DMS153 treated with DMSO at 0.1 percent for 48 hours (cell line): ENCODE measurements at regions not wholly inside any gene's neighbourhood (a gene's known extent, or its start where the extent isn't known, plus 50 kb on each side); places are given as distances from the start of the nearest gene placed in this dataset.
"Not testable (repeated sequence)": the region's sequence is repeated elsewhere in the genome, so short reads cannot be mapped to it uniquely, and the experiment has no call there.

Experiments
- DNase-seq: peaks from one replicate; lab custom pipeline; 2025; ENCODE audit not compliant: unreplicated experiment; lab: John Stamatoyannopoulos, UW

DNA sequence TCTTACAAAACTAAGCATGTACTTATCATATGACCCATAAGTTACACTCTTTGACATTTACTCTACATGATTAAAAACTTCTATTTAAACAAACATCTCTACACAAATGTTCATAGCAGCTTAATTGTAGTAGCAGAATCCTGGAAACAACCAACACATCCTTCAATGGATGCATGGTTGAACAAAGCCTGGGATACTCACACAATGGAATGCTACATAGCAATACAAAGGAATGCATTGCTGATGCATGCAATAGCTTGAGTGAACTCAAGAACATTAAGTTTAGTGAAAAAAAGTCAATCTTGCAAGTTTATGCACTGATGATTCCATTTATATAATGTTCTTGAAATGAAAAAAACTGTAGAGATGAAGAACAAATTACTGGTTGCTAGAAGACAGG is 686.9 kb downstream of the LRRIQ3 start:
- DNase-seq, result no peak

- DNase-seq, result no peak
These were observed 697.8 kb downstream of the LRRIQ3 start for GRCh38 chr1:73500154-73500553.

- DNase-seq, result no peak
These were observed 698.3 kb downstream of the LRRIQ3 start for GRCh38 chr1:73499671-73500070.

GRCh38 chr1:73491621-73492020 is 706.4 kb downstream of the LRRIQ3 start:
- DNase-seq, result no peak

GRCh38 chr1:73475316-73475870 is 722.6 kb downstream of the LRRIQ3 start:
- peak; percentile 9 for DNase-seq

DNA sequence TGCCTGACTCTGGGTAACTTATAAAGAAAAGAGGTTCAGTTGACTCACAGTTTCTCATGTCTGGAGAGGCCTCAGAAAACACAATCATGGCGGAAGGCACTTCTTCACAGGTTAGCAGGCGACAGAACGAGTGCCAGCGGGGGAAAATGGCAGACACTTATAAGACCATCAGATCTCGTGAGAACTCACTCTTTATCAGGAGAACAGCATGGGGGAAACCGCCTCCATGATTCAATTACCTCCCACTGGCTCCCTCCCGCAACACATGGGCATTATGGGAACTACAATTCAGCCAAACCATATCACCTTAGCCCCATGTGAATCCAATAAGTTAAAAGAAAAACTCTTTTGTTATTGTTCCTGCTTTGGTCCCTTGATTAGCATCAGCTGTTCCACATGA is 725.2 kb downstream of the LRRIQ3 start:
- DNase-seq, result no peak

- no peak for DNase-seq
These were observed 730.2 kb downstream of the LRRIQ3 start for GRCh38 chr1:73467731-73468130.

DNA sequence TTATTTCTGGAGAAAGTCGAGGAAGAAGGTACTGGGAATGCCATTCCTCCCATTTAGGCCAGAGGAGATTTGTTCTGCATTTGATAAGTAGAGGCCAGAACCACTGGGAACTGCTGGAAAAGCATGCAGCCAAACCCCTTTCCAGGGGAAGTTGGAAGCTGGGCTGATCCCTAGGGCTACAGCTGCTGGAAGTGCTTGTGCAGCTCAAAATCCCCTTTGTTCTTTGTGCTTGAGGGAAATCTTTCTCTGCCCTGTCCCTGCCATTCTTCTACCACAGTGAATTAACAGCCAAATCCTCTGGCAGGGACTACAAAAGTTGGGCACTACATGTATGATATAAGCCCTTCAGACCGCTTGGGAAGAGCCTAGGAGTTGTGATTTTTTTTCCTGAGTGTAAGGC is 734.1 kb downstream of the LRRIQ3 start:
- DNase-seq, result no peak

DNA sequence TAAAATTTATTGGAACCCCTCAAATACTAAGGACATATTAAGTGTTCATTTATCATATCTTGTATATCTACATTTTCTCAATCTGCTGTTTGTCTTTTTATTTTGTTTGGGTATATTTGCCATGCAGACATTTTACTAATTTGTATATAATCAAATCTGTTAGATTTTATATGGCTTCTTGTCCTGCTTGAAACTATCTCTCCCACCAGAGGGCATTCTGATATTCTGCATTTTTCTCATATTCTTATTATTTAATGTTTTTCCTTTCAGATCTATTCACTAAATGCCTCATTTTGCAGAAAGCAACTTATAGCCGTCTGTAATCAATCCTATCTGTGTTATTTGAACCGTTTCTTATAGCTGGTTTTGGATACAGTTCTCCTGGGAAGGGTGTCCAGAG is 745.5 kb downstream of the LRRIQ3 start:
- no peak for DNase-seq

- DNase-seq, result not testable (repeated sequence)
These were observed 747.3 kb downstream of the LRRIQ3 start for GRCh38 chr1:73450668-73451067.

GRCh38 chr1:73411479-73411878 is 786.5 kb downstream of the LRRIQ3 start:
- no peak for DNase-seq

GRCh38 chr1:73401666-73402065 is 796.3 kb downstream of the LRRIQ3 start:
- DNase-seq, result no peak

- DNase-seq, result no peak
These were observed 815.0 kb downstream of the LRRIQ3 start for GRCh38 chr1:73382966-73383365.

DNA sequence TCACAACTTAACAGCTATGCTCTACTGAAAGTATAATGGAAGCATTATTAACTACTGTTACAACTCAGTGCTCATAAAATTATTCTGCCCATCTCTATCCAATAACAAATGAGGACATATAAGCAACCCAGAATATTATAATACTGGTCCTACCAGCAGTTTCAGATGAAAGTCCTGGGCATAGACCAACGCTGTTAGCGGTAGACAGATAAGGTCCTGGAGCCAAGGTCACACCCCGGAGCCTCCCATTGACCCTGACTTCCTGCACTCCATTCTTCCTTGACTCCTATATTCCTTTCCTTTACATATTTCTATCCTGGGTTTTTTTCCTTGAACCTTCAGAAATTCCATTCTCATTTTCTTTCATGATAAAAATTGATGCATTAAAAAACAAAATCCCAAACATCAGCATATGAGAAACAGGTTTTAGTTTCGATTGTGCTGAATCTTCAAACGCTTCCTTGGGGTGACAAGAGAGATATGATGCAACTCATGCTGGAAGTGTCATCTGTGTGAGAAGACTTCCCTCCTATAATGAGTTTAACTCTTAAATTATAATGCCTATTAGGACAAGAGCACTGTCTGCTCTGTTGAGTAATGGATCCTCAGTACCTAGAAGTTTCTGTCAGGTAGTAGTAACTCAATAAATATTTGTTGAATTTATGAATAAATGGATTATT is 831.1 kb downstream of the LRRIQ3 start:
- DNase-seq, result no peak

DNA sequence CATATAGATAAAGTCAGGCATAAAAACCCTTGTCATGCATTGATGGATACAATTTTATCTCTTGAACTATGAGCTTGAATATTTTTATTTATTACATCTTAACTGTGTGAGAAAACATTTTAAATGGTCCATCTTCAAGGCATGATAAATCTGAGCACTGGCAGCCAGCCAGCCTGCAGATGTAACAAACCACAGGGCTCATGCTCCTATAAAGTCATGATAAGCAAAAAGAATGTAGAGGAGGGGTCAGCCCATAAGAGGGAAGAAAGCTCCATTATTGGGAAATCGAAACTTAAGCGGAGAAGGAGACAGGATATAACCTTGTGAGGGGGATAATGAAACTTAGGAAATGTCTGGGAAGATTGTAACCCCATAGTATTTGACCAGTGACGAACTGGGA is 839.0 kb downstream of the LRRIQ3 start:
- no peak for DNase-seq

- DNase-seq, result no peak
These were observed 841.5 kb downstream of the LRRIQ3 start for GRCh38 chr1:73356485-73356884.

- no peak for DNase-seq
These were observed 854.0 kb downstream of the LRRIQ3 start for GRCh38 chr1:73343947-73344346.

GRCh38 chr1:73333847-73334503 is 864.0 kb downstream of the LRRIQ3 start:
- no peak for DNase-seq

- no peak for DNase-seq
These were observed 866.2 kb downstream of the LRRIQ3 start for GRCh38 chr1:73331726-73332125.

DNA sequence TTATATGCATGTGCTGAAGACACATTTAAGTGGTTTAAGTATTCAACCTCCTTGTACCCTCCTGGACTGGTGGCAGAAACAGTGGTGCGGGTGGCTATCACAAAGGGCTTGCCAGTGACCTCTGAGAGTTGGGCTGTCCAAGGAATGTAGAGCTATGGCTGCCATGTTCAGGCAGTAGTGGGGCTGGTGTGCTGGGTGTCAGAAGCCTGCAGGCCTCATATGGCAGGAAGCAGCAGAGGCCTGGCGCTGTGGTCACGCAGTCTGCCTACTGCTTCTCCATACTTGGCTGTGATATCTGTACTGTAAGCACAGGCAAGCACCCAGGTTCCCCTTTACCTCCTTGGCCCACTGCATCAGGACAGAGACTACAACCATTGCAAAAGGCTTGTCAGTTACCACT is 870.0 kb downstream of the LRRIQ3 start:
- no peak for DNase-seq

DNA sequence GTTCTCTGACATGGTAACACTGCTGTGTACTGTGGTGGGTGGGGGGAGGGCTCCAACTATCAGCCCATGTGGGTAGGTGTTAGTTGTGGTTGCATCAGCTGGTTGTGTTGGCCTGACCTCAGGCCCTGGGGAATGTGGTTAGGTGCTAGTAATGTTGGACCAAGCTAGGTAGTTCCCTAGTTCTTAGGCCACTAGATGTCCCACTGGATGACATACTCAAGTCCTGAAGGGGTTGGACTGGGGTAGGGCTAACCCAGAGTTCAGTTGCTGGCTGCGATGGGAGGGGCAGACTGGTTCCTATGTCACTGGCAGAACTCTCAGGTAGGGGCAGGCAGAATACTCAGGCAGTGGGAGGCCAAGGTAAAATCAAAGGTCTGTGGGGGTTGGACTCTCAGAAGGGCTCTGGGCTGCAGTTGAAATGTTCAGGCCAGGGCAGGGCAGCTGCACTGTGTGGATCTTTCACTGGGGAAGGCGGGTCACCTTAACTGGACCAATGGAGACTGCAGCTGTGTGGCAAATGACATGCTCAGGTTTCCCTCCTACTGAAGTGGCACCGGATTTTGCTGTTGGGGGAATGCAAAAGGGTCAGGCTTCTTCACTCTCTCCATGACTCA is 870.7 kb downstream of the LRRIQ3 start:
- DNase-seq, result no peak

- DNase-seq, result no peak
These were observed 871.3 kb downstream of the LRRIQ3 start for GRCh38 chr1:73326663-73327062.
